ENCODE measurements at regions not wholly inside any gene's neighbourhood (a gene's known extent, or its start where the extent isn't known, plus 50 kb on each side); places are given as distances from the start of the nearest gene placed in this dataset.

DNA sequence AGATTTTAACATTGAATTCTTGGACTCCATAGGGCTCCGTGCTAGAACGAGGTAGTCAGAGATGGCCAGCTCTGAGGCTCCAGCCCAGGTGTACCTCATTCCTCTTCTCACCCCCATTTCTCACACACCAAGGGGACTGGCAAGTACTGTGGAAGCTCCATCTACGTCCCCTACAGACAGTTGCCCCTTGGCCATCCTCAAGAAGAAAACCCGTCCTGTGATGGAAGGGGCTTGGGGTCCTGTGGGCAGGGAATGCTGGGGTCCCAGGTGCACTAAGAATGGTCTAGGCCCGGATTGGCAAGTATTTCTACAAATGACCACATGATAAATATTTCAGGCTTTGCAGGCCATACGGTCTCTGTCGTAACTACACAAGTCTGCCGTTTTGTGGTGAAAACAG is 110.3 kb downstream of the PDCL3 start:
- H3K9me3 Mint-ChIP-seq = no peaks in the 10 kb centered on the region
- no peaks in the 10 kb centered on the region for H3K4me1 Mint-ChIP-seq (ENCODE audit: low read depth)
- no peaks in the 10 kb centered on the region for H3K36me3 Mint-ChIP-seq (ENCODE audit: low read depth)
- no peak for DNase-seq (ENCODE audit: low spot score)
- no peak overlapping the region for H3K27ac Mint-ChIP-seq
- no peak overlapping the region for H3K4me3 Mint-ChIP-seq
- no peaks in the 10 kb centered on the region for H3K27me3 Mint-ChIP-seq (ENCODE audit: low read depth)

DNA sequence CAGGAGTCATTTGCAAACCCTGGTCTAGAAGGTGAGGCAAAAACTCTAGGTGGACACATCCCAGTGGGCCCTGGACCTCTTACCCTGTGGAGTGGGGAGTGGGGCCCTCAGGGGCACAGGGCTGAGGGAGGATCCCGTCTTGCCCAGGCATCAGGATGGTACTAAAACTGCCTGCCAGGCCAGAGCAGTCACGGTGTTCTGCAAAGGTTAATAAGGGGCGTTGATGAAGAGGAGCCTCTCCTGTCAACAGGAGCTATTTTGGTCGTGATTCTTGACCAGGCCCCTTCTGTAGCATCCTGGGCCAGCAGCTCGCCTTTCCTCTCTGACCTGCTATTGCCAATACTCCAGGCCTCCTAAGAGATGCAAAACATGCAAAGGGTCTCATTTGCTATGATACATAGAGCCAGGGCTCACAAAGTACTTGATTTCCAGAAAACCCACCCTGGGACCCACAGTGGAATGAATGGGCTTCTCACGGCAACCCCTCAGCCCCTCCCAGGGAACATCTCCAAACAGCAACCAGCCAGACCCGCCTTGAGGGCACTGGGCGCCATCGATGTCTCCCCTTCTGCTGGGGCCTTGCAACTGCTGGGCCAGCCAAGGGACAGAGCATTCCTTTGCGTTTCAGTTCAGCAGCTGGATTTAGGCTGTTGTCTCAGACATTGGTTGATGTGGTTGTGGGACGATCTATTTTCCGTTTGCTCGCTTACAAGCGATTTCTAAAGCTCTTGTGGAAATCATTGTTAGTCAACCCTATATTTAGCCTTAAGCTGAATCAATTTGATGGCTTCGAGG is 111.1 kb downstream of the PDCL3 start:
- H3K4me1 Mint-ChIP-seq (ENCODE audit: low read depth) = no peaks in the 10 kb centered on the region

DNA sequence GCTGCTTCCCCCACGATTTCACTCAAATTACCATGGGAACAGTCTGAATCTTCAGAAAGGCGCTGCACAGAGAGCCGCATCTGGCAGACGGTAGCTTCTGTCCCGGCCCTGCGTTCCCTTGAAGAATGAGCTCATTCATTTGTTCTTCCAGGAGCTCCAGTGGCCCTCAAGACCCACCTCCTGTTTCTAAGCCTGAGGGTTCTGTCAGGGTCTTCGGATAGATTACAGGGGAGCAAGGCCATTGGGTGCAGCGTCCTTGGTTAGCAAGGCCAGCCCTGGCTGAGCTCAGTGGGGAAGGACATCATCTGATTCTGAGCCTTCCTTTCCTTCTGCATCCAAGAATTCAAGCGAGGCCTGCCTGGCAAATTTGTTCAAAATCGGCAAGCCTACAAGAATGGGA is 111.9 kb downstream of the PDCL3 start:
- H3K36me3 Mint-ChIP-seq (ENCODE audit: low read depth) = no peaks in the 10 kb centered on the region
- H3K4me3 Mint-ChIP-seq = no peak overlapping the region

More for the DNA sequence above, 111.1 kb downstream of the PDCL3 start:
- Mint-ChIP-seq H3K9me3 (no peaks in the 10 kb centered on the region), H3K27ac (no peak overlapping the region), H3K36me3 (ENCODE audit: low read depth) (no peaks in the 10 kb centered on the region), H3K27me3 (ENCODE audit: low read depth) (no peaks in the 10 kb centered on the region), H3K4me3 (no peak overlapping the region)
- DNase-seq (ENCODE audit: low spot score) = no peak

DNA sequence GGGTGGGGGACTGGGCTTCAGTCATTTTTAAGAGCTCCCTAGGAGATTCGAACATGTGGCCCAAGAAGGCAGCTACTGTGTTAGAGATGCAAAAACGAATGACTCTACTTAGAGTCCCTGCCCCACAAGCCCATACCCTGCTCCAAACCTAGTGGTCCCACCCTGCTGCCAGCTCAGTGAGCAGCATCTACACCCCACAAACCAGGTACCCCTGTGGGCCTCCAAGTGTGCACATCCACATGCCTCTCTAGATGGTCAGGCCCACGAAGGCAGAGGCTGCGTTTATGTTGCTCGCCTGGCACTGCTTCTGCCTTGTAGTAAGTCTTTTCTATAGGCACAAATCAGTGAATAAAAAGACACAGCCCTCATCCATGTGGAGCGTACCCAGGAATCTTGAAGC is 112.6 kb downstream of the PDCL3 start:
- Mint-ChIP-seq H3K36me3 (ENCODE audit: low read depth) (no peaks in the 10 kb centered on the region), H3K4me3 (no peak overlapping the region), H3K9me3 (no peaks in the 10 kb centered on the region), H3K4me1 (ENCODE audit: low read depth) (no peaks in the 10 kb centered on the region), H3K27me3 (ENCODE audit: low read depth) (no peaks in the 10 kb centered on the region), H3K27ac (no peak overlapping the region)
- no peak for DNase-seq (ENCODE audit: low spot score)

More for the DNA sequence above, 111.9 kb downstream of the PDCL3 start:
- Mint-ChIP-seq H3K4me1 (ENCODE audit: low read depth) (no peaks in the 10 kb centered on the region), H3K27ac (no peak overlapping the region), H3K27me3 (ENCODE audit: low read depth) (no peaks in the 10 kb centered on the region), H3K9me3 (no peaks in the 10 kb centered on the region)
- no peak for DNase-seq (ENCODE audit: low spot score)

DNA sequence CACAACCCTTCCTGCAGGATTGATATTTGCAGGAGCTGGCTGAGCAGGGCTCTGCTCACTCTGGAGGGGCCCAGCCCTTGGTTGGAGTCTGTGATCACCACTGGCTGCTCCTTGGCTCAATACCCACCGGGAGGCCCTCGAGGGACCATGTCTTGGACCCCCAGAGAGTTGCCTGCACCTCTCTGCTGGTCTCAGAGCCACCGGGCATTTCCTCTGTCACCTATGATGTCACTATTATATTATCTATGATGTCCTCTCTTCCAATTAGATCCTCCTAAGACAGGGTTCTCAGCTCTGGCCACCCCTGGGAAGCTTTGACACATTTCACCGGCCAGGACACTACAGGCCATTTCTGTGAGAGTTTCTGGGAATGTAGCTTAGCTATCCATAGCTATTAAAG is 113.1 kb downstream of the PDCL3 start:
- H3K4me3 Mint-ChIP-seq = no peak overlapping the region
- H3K9me3 Mint-ChIP-seq = no peaks in the 10 kb centered on the region
- no peaks in the 10 kb centered on the region for H3K27me3 Mint-ChIP-seq (ENCODE audit: low read depth)
- no peak for DNase-seq (ENCODE audit: low spot score)
- H3K4me1 Mint-ChIP-seq (ENCODE audit: low read depth) = no peaks in the 10 kb centered on the region
- H3K36me3 Mint-ChIP-seq (ENCODE audit: low read depth) = no peaks in the 10 kb centered on the region
- no peak overlapping the region for H3K27ac Mint-ChIP-seq

DNA sequence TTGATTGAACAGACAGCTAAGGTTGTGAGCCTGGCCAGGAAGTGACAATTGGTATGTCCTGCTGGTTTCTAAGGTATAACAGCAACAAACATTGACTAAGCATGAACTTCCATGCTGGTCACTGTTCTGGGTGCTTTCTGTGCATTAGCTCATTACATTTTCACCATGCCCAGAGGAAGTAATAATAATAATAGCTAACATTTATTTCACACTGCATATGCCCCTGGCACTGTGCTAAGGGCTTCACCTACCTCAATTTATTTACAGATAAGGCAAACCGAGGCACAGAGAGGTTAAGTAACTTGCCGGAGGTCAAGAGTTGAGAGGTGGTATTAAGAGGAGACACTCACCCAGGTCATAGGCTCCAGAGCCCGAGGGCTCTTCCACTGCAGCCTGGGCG is 113.6 kb downstream of the PDCL3 start:
- Mint-ChIP-seq H3K4me3 (no peak overlapping the region), H3K9me3 (no peaks in the 10 kb centered on the region), H3K27me3 (ENCODE audit: low read depth) (no peaks in the 10 kb centered on the region), H3K36me3 (ENCODE audit: low read depth) (no peaks in the 10 kb centered on the region), H3K4me1 (ENCODE audit: low read depth) (no peaks in the 10 kb centered on the region), H3K27ac (no peak overlapping the region)
- no peak for DNase-seq (ENCODE audit: low spot score)

DNA sequence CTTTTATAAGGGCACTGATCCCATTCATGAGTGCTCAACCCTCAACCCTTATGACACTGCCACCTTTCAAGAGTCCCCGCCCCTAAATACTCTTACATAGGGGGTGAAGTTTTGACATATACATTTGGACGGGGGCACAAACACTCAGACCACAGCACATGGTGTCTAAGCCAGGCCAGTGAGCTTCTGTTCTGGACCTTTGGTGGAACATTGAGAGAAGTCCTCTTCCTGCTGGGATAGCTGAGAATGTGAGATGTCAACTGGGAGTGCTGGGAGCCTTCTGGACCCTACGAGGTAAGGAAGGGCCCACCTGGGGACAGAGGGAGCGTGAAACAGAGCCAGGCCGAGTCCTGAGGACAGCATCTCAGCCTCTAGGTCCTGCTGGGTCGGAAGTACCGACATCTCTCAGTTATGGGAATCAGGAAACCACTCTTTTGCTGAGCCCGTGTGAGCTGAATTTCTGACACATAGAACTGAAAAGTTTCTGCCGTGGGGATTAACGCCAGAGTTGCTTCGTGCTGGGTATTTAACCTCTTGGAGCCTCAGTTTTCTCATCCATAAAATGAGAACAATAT is 114.9 kb downstream of the PDCL3 start:
- H3K4me1 Mint-ChIP-seq (ENCODE audit: low read depth) = no peaks in the 10 kb centered on the region
- H3K27me3 Mint-ChIP-seq (ENCODE audit: low read depth) = peaks cover 2% of the 10 kb centered on the region
- no peaks in the 10 kb centered on the region for H3K36me3 Mint-ChIP-seq (ENCODE audit: low read depth)
- DNase-seq (ENCODE audit: low spot score) = no peak
- H3K4me3 Mint-ChIP-seq = no peak overlapping the region
- no peaks in the 10 kb centered on the region for H3K9me3 Mint-ChIP-seq
- H3K27ac Mint-ChIP-seq = no peak overlapping the region

DNA sequence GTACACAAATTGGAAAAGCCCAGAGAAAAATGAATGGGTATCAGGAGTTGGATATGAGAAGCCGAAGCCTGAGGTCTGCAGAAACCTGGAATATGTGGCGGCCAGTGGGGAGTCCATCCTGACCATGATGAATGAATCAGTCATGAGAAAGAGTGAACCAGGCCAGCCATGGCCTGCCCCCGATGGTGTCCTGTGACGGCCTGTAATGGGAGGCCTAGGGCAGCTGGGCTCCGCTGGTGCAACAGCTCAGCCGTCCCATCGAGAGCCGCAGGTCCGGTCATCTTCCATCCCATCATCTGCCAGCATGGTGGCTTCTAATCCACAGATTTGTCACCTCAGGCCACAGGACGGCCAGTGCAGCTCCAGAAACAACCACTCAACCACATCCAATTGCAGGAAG is 116.4 kb downstream of the PDCL3 start:
- peaks cover 10% of the 10 kb centered on the region for H3K9me3 Mint-ChIP-seq
- H3K27me3 Mint-ChIP-seq (ENCODE audit: low read depth) = peaks cover 4% of the 10 kb centered on the region
- no peaks in the 10 kb centered on the region for H3K4me1 Mint-ChIP-seq (ENCODE audit: low read depth)
- no peak for DNase-seq (ENCODE audit: low spot score)
- no peak overlapping the region for H3K4me3 Mint-ChIP-seq
- H3K27ac Mint-ChIP-seq = no peak overlapping the region
- H3K36me3 Mint-ChIP-seq (ENCODE audit: low read depth) = no peaks in the 10 kb centered on the region

DNA sequence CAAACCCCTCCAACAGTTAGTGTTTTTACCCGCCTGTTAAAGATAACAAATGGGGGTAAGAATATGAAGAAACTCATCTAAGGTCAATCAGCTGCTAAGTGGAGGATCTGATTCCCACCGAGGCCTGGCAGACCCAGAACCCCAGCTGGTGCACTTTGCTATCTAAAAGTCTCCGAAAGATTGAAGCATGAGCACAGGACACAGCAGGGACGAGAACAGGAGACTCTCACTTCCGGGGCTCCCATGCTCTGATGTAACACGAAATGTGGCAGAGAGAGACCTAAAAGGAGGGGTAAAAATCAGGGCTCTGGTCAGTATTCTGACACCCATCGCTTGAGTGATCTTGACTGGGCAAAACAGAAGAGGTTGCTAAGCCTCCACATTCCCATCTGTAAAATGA is 119.7 kb downstream of the PDCL3 start:
- H3K36me3 Mint-ChIP-seq (ENCODE audit: low read depth) = no peaks in the 10 kb centered on the region
- H3K27me3 Mint-ChIP-seq (ENCODE audit: low read depth) = peaks cover 9% of the 10 kb centered on the region
- H3K4me3 Mint-ChIP-seq = no peak overlapping the region
- no peak for DNase-seq (ENCODE audit: low spot score)
- H3K4me1 Mint-ChIP-seq (ENCODE audit: low read depth) = no peaks in the 10 kb centered on the region
- H3K27ac Mint-ChIP-seq = no peak overlapping the region
- peaks cover 10% of the 10 kb centered on the region for H3K9me3 Mint-ChIP-seq

DNA sequence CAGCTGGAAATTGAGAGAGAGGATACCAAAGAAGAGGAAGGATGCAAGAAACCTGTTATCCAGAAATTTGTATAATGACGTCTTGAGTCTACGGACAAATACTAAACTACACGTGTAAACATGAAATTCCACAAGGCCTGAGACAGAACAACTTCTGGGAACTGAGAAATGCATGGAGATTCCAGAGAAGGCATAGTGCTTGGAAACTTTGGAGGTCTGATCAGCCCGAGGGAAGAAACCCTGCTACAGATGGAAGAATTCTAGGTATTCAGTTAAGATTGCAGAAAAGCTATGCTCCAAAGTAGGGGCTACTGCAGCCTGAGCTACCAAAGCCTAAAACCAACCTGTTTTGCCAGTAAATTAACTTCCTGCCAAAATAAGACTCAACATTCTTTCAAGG is 120.4 kb downstream of the PDCL3 start:
- Mint-ChIP-seq H3K27ac (no peak overlapping the region), H3K36me3 (ENCODE audit: low read depth) (no peaks in the 10 kb centered on the region), H3K27me3 (ENCODE audit: low read depth) (peaks cover 11% of the 10 kb centered on the region), H3K9me3 (peaks cover 10% of the 10 kb centered on the region), H3K4me3 (no peak overlapping the region), H3K4me1 (ENCODE audit: low read depth) (no peaks in the 10 kb centered on the region)
- no peak for DNase-seq (ENCODE audit: low spot score)

DNA sequence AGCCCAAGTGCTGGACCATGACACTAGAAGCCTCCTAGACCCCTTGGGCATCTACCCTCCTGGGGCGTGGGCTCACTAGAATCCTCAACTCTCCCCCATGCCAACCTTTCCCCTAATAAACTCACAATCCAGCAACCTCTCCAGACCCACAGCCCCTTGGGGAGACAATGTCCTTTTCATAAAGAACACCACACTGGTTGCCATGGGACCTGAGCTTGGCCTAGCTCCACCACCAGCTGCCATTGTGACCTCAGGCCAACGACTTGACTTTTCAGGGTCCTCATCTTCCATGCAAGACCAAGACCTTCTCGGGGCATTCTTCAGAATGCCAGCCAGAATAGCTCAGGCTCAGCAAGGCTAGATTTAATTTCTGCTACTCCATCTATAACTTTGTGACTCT is 128.1 kb upstream of the NPAS2 start:
- Mint-ChIP-seq H3K27me3 (ENCODE audit: low read depth) (peaks cover 11% of the 10 kb centered on the region), H3K4me3 (no peak overlapping the region), H3K27ac (no peak overlapping the region), H3K9me3 (peaks cover 17% of the 10 kb centered on the region), H3K36me3 (ENCODE audit: low read depth) (peaks cover 2% of the 10 kb centered on the region), H3K4me1 (ENCODE audit: low read depth) (peaks cover 2% of the 10 kb centered on the region)
- no peak for DNase-seq (ENCODE audit: low spot score)

DNA sequence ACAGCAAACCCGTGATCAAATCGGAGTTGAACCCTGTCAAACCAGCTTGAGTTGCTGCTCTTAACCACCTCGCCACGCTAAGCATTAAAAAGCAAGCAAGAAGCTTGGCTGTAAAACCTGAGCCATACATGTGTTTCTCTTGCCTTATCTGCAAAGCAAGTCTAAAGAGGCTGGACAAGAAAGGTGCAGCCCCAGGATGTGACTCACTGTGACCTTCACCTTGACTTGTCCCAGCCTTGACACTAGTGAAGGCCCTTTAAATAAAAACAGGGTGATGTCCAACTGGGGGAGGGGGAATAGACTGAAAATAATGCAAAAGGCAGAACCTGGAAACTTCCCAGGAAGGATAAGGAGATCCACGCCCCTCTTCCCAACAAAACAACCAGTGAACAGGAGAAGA is 127.6 kb upstream of the NPAS2 start:
- no peak for DNase-seq (ENCODE audit: low spot score)
- peaks cover 7% of the 10 kb centered on the region for H3K27me3 Mint-ChIP-seq (ENCODE audit: low read depth)
- no peak overlapping the region for H3K27ac Mint-ChIP-seq
- H3K4me1 Mint-ChIP-seq (ENCODE audit: low read depth) = peaks cover 2% of the 10 kb centered on the region
- H3K9me3 Mint-ChIP-seq = peaks cover 21% of the 10 kb centered on the region
- H3K4me3 Mint-ChIP-seq = no peak overlapping the region
- peaks cover 2% of the 10 kb centered on the region for H3K36me3 Mint-ChIP-seq (ENCODE audit: low read depth)

DNA sequence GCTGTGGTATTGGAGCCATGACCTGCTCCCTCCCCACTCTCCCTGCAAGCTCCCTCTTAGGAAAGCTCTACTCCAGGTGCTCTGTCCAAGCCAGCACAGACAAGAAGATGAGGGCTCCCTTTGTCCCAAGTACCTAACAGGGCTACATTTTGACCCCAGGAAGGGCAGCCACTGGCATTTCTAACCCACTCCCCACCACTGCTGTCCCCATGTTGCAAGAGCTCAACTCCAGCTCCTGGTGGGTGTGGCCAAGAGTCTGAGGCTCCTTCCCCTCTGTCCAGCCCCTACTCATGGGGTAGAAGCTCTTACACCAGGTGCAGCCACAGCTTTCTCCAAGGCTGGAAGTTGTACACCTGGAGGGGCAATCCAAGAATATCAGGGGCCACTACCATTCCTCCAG is 127.0 kb upstream of the NPAS2 start:
- peaks cover 2% of the 10 kb centered on the region for H3K36me3 Mint-ChIP-seq (ENCODE audit: low read depth)
- no peak overlapping the region for H3K27ac Mint-ChIP-seq
- H3K9me3 Mint-ChIP-seq = peaks cover 23% of the 10 kb centered on the region

DNA sequence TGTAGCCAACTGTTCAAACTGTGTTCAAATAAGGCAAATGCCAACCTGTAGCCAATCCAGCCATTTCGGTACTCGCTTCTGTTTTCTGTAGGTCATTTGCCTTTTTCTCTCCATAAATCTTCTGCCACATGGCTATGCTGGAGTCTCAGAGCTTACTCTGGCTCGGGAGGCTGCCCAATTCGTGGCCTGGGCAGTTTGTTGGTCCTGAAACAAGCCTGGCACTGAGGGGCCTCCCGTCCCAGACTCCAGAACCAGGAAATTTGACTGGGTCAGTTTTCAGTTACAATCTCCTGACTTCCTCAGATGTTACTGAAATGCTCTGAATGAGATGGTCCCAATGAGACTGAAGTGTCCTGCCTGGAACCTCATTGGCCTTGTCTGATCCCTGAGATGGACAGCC is 120.8 kb upstream of the NPAS2 start:
- H3K4me1 Mint-ChIP-seq (ENCODE audit: low read depth) = peaks cover 2% of the 10 kb centered on the region
- H3K27me3 Mint-ChIP-seq (ENCODE audit: low read depth) = peaks cover 2% of the 10 kb centered on the region
- no peak for DNase-seq (ENCODE audit: low spot score)
- no peak overlapping the region for H3K4me3 Mint-ChIP-seq
- H3K9me3 Mint-ChIP-seq = peaks cover 29% of the 10 kb centered on the region
- H3K36me3 Mint-ChIP-seq (ENCODE audit: low read depth) = peaks cover 2% of the 10 kb centered on the region
- H3K27ac Mint-ChIP-seq = no peak overlapping the region

More for the DNA sequence above, 127.0 kb upstream of the NPAS2 start:
- DNase-seq (ENCODE audit: low spot score) = no peak
- H3K27me3 Mint-ChIP-seq (ENCODE audit: low read depth) = peaks cover 6% of the 10 kb centered on the region
- H3K4me3 Mint-ChIP-seq = no peak overlapping the region
- peaks cover 2% of the 10 kb centered on the region for H3K4me1 Mint-ChIP-seq (ENCODE audit: low read depth)
